GM21619 (cell line): ENCODE measurements at regions not wholly inside any gene's neighbourhood (a gene's known extent, or its start where the extent isn't known, plus 50 kb on each side); places are given as distances from the start of the nearest gene placed in this dataset.
A peak's percentile ranks its signal among the peaks of the same experiment; 100 is the strongest.

Experiments used
- ATAC-seq: cut with Tn5 transposase; IDR thresholded peaks from one replicate; pipeline ENCODE4 v1.9.1; 2021; ENCODE audit not compliant: unreplicated experiment

GRCh38 chr4:56757821-56758411, 63.6 kb downstream of the SPINK2 start:
- peak; percentile 88 for ATAC-seq

DNA sequence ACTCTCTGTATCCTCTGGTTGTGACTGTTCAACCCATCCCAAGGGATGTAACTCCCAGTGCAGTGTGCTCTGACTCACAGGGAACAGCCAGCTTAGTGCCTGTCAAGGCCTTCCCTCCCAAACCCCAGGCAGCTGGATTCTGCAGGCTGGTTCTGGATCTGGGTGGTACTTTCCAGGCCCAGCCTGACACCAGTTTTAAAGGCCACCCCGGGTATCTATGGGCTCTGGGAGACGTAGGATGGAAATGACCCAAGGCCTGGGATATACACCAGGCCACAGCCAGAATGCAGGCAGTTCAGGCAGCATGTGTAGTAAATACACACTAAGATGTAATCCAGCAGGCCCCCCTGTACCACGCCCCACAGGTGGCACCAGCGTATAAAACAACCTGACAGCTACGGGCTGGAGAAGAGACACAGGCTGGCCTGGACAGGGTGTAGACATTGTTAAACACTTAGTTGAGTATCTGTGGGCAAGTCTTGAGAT, 64.2 kb downstream of the SPINK2 start:
- peak; percentile 29 for ATAC-seq

DNA sequence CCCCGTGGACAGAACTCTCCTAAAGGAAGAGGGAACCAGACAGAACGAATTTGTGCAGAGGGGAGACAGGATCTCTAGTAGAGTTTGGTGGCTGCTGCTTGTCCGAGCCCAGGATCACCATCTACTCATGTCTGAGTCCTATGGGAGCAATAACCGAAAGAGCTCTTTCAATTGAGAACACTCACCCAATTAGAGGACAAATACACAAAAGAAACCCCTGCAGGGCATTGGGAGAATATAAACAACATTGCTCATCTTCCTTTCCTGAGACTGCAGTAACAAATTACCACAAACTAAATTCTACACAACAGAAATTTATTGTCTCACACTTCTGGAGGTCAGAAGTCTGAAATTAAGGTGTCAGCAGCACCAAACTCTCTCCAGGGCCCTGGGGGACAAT, 65.6 kb downstream of the SPINK2 start:
- ATAC-seq, result no peak

DNA sequence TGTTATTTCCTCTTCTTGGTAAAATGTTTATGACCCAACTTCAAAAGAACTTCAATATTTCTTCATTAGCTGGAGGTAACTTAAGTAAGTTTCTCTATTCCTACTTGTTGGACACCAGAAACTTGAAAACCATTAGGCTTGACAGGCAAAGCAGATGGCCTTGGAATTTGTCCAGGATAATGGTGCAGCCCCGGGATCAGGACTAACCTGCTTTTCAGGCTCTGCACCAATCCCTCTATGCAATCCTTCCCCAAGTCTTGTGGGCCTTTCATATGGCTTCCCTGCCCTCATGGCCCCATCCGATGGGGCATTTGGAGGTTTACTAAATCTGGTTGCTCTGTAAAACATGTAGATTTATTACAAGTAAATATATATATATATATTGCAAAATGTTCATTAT, 68.5 kb downstream of the SPINK2 start:
- no peak for ATAC-seq

DNA sequence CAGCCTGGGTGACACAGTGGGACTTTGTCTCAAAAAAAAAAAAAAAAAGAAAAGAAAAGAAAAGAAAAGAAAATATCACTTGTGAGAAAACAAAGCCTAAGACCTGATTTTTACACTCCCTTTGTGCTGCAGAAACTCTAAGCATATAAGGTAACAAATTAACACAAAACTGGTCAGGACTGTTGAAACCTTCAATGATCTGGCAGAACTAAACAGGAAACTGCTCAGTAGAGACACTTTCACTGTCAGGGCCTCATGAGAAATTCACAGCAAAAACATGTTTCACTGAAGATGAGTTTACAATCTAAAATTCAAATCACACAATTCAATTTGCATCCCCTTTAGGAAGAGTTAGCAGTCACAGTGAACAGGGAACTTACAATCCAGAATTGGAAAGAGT, 69.1 kb upstream of the HOPX start:
- no peak for ATAC-seq

DNA sequence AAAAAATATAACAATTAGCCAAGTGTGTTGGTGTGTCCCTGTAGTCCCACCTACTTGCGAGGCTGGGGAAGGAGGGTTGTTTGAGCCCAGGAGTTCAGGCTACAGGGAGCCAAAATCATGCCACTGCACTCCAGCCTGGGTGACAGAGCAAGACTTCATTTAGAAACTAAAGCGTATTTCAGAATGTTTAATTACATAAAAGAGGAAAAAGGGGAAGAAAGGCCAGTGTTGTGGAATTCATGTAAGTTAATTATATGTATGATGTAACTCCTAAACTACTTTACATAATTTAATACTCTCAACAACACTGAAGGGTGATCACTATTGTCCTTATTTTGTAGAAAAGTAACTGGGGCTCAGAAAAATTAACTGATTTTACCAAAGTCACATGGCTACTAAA, 67.2 kb upstream of the HOPX start:
- ATAC-seq, result no peak

DNA sequence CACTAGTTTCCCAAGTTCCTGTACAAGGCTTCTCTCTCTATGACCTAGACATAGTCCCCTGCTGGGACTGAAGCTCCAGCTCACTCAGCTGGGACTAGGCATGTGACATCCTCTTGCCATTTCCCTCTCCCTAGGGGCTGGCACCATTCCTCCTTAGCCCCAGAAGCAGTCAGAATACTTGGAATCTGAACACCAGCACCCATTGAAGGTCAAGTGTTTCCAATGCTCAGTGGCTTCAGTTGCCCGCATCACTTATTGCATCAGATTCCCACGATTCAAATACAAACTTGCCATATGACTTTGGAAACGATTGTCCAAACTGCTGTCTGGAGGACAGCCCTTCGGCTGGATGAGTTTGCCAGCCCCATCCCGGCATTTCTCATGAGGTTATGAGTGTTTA, 65.5 kb upstream of the HOPX start:
- ATAC-seq, result no peak

- no peak for ATAC-seq
Measured at GRCh38 chr4:56745042-56745441, 63.9 kb upstream of the HOPX start.

DNA sequence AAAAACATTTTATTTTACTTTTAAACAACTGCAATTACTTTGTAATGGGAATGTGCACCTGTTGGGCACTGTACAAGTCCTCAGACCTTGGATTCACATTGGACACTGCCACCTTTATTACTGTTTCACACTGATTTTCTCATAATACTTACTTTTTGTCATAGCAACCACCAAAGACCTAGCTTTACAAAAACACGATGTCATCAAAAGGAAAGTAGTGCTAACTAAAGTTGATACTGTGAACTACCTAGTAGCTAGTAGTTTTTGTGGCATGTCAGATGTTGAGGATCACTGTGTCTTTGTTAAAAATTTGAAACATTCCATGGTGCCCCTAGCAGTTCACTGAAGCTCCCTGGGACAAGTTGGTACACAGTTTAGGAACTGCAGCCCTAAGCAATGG, 62.9 kb upstream of the HOPX start:
- no peak for ATAC-seq

- ATAC-seq, result no peak
Measured at GRCh38 chr4:56743550-56743949, 62.5 kb upstream of the HOPX start.

DNA sequence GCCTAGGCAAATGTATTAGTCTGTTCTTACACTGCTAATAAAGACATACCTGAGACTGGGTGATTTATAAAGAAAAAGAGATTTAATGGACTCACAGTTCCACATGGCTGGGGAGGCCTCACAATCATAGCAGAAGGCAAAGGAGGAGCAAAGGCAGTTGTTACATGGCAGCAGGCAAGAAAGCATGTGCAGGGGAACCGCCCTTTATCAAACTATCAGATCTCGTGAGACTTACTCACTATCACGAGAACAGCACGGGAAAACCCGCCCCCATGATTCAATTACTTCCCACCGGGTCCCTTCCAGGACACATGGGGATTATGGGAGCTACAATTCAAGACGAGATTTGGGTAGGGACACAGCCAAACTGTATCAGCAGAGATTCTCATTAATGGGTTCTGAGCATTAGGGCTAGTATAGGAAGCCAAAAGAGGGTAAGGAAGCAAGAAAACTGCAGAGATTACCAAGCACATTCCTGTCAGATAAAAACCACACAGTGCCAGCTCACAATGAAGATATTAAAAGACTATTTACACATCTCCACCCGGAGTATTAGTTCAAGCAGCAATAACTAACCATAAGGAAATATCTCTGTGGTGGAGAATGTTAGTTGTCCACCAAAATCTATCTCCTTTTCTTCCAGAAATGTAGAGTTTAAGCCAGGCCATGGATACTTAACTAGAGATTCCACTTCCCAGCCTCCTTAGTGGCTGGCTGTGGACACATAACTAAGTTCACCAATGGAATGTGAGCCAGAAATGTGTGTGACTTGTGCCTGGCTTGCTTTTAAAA, 61.2 kb upstream of the HOPX start:
- ATAC-seq, result no peak

DNA sequence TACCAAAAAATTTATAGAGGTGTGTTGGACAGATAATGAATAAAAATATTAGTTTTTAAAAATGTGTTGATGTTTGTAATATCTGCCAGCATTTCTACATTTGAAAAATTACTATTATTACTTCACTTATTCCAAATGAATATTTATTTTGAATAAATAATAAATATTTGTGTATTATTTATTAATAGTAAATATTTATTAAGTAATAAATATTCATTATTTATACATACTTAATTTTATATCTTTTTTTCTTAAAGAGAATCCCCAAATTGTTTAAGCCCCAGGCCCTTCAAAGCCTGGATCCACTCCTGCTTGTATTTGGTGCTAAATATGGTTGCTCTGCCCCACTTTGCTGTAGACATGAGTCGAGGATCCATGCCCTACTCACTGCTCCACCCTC, 60.5 kb upstream of the HOPX start:
- ATAC-seq, result no peak

- ATAC-seq, result no peak
Measured at GRCh38 chr4:56739066-56739777, 58.1 kb upstream of the HOPX start.

DNA sequence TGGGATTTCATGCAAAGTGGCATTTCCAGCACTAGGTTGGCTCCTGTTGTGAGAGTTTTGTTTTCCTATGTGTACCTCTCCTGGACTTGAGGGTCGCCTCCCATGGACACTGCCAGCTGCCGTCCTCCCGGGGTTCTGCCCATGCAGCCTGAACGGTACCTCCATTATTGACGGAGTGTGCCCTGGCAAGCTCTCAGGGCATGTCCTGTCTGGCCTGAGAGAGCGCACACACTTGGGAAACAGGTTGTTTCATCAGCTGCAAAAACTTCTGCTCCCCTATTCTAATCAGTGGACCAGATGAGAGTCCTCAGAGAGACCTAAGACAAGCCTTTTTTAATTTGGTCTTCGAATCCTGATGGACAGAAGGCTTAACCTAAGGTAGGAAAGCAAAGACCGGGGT, 56.6 kb upstream of the HOPX start:
- no peak for ATAC-seq

- ATAC-seq, result no peak
Measured at GRCh38 chr4:56733352-56733751, 52.3 kb upstream of the HOPX start.

- no peak for ATAC-seq
Measured at GRCh38 chr4:56732301-56732700, 51.2 kb upstream of the HOPX start.

DNA sequence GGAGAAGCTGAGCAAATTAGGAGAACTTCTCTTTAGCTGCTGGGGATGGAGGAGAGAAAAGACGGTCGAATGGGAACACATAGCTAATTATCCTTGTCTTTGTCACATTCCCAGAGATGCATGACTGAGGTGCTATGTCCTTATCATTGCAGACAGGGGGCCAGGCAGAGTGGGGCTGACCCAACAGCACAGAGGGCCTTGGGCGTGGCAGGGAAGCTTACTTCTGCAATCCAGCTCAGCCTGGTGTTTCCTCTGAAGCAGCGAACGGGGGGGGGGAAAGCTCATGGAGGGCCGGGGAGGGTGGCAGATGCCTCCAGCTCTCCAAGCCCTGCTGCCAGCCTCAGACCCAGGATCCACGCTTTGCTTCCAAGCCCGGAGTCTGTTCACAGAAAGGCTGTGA, 50.8 kb upstream of the HOPX start:
- no peak for ATAC-seq
